SK-N-SH (cell line): ENCODE measurements at regions not wholly inside any gene's neighbourhood (a gene's known extent, or its start where the extent isn't known, plus 50 kb on each side); places are given as distances from the start of the nearest gene placed in this dataset.

Source experiments
- CTCF ChIA-PET: fragments of 300-600, 350-600 bp; formaldehyde crosslinking; extraction: SDS; loops from one replicate; lab custom pipeline; 2021; lab: Yijun Ruan, JAX
- POLR2A ChIA-PET: fragments of 350-600 bp; sonication (Branson Sonifier 250); formaldehyde crosslinking; extraction: SDS; loops from one replicate; lab custom pipeline; 2020; ENCODE audit warnings: antibody characterized with exemption, inconsistent platforms; lab: Yijun Ruan, JAX
- DNase-seq: peaks from one replicate; pipeline ENCODE4 v3.0.0; 2012
- H2AFZ ChIP-seq: fragments of 200-600 bp; sonication (generic); 2 replicates; pipeline ENCODE4 v1.8.1; 2016; ENCODE audit warnings: antibody characterized with exemption, mild to moderate bottlenecking, low read depth
- H3F3A ChIP-seq: fragments of 200-600 bp; sonication (generic); replicated peaks from 2 replicates; pipeline ENCODE3; 2016; ENCODE audit warnings: antibody characterized with exemption, mild to moderate bottlenecking; ENCODE audit not compliant: insufficient read depth
- H3K27ac ChIP-seq, 2 experiments: fragments of 200-500 bp in 1 of 2; fragments of 200-600 bp in 1 of 2; sonication (Bioruptor generic) in 1 of 2; sonication (generic), shearing (Covaris generic) in 1 of 2; 2 replicates each; pipeline versions ENCODE4 v1.5.1 to v1.6.1; 2014 to 2016; ENCODE audit warnings: low read depth in 2 of 2, inconsistent platforms in 1 of 2, low read length in 1 of 2, mild to moderate bottlenecking in 1 of 2, mixed read lengths in 1 of 2
- H3K27me3 ChIP-seq: fragments of 200-600 bp; sonication (generic), shearing (Covaris generic); 2 replicates; pipeline ENCODE4 v1.6.1; 2016; ENCODE audit warnings: mixed run types; ENCODE audit not compliant: insufficient read depth
- H3K36me3 ChIP-seq, 2 experiments: fragments of 200-500 bp in 1 of 2; fragments of 200-600 bp in 1 of 2; sonication (Bioruptor generic) in 1 of 2; sonication (generic) in 1 of 2; replicated peaks in 1 of 2; 2 replicates each; pipeline versions ENCODE3 to v1.5.1; 2014 to 2016; ENCODE audit warnings: low read length in 1 of 2, mild to moderate bottlenecking in 1 of 2; ENCODE audit not compliant: insufficient read depth in 2 of 2, control insufficient read depth in 1 of 2
- H3K4me1 ChIP-seq, 2 experiments: fragments of 200-500 bp in 1 of 2; fragments of 200-600 bp in 1 of 2; sonication (Bioruptor generic) in 1 of 2; sonication (generic), shearing (Covaris generic) in 1 of 2; 2 replicates each; pipeline versions ENCODE4 v1.5.1 to v1.6.1; 2014 to 2016; ENCODE audit warnings: low read depth in 1 of 2, low read length in 1 of 2, mixed run types in 1 of 2; ENCODE audit not compliant: insufficient read depth in 2 of 2, control insufficient read depth in 1 of 2
- H3K4me2 ChIP-seq: fragments of 200-600 bp; sonication (generic), shearing (Covaris generic); 2 replicates; pipeline ENCODE4 v1.6.1; 2017; ENCODE audit warnings: mixed run types
- H3K4me3 ChIP-seq, 2 experiments: fragments of 200-500 bp in 1 of 2; fragments of 200-600 bp in 1 of 2; sonication (Bioruptor generic) in 1 of 2; sonication (generic), shearing (Covaris generic) in 1 of 2; 2 replicates each; pipeline versions ENCODE4 v1.5.1 to v1.8.1; 2014 to 2016; ENCODE audit warnings: low read depth in 2 of 2, inconsistent platforms in 1 of 2, low read length in 1 of 2, mild to moderate bottlenecking in 1 of 2, mixed read lengths in 1 of 2, moderate library complexity in 1 of 2
- H3K79me2 ChIP-seq: fragments of 200-600 bp; sonication (generic); 2 replicates; pipeline ENCODE4 v1.8.1; 2017; ENCODE audit warnings: mild to moderate bottlenecking; ENCODE audit not compliant: insufficient read depth
- H3K9ac ChIP-seq: fragments of 200-600 bp; sonication (generic); 2 replicates; pipeline ENCODE4 v1.6.1; 2017; ENCODE audit warnings: mixed run types
- H3K9me2 ChIP-seq: fragments of 200-600 bp; sonication (generic); 2 replicates; pipeline ENCODE4 v1.6.1; 2017; ENCODE audit warnings: mixed run types
- H3K9me3 ChIP-seq: fragments of 200-600 bp; sonication (generic); 2 replicates; pipeline ENCODE4 v1.6.1; 2017; ENCODE audit warnings: mixed run types, mild to moderate bottlenecking, moderate library complexity
- H4K20me1 ChIP-seq: fragments of 200-600 bp; sonication (generic); 2 replicates; pipeline ENCODE4 v1.6.1; 2017; ENCODE audit warnings: mild to moderate bottlenecking, mixed run types; ENCODE audit not compliant: insufficient read depth
- ELF1 ChIP-seq: IDR thresholded peaks from 2 replicates; pipeline ENCODE4 v1.4.0; 2012
- FOSL2 ChIP-seq: IDR thresholded peaks from 2 replicates; pipeline ENCODE4 v1.4.0; 2012; ENCODE audit warnings: low read depth, mild to moderate bottlenecking, moderate library complexity, borderline replicate concordance
- GABPA ChIP-seq: IDR thresholded peaks from 2 replicates; pipeline ENCODE4 v1.4.0; 2012; ENCODE audit warnings: low read depth, mild to moderate bottlenecking
- MEF2A ChIP-seq: IDR thresholded peaks from 2 replicates; pipeline ENCODE4 v1.4.0; 2012; ENCODE audit warnings: low read depth, borderline replicate concordance
- MXI1 ChIP-seq: IDR thresholded peaks from 2 replicates; pipeline ENCODE4 v1.6.1; 2012; ENCODE audit warnings: mild to moderate bottlenecking, low read depth, low read length, improper control_type of control experiment
- POLR2AphosphoS5 ChIP-seq: IDR thresholded peaks from 2 replicates; pipeline ENCODE4 v1.6.1; 2012; ENCODE audit warnings: low read depth, low read length
- RAD21 ChIP-seq: IDR thresholded peaks from 2 replicates; pipeline ENCODE4 v1.6.1; 2012; ENCODE audit warnings: mild to moderate bottlenecking, low read length
- RFX5 ChIP-seq: IDR thresholded peaks from 2 replicates; pipeline ENCODE4 v1.6.1; 2012; ENCODE audit warnings: mild to moderate bottlenecking, improper control_type of control experiment, low read length
- RXRA ChIP-seq: IDR thresholded peaks from 2 replicates; pipeline ENCODE4 v1.4.0; 2012; ENCODE audit warnings: low read depth, mild to moderate bottlenecking, borderline replicate concordance
- TAF1 ChIP-seq: IDR thresholded peaks from 2 replicates; pipeline ENCODE4 v1.6.1; 2012; ENCODE audit warnings: low read depth, mild to moderate bottlenecking, low read length, moderate library complexity, borderline replicate concordance
- TCF12 ChIP-seq: IDR thresholded peaks from 2 replicates; pipeline ENCODE4 v1.4.0; 2012
- TEAD4 ChIP-seq: IDR thresholded peaks from 2 replicates; pipeline ENCODE4 v1.4.0; 2012; ENCODE audit warnings: mild to moderate bottlenecking, borderline replicate concordance; ENCODE audit not compliant: insufficient read depth
- YY1 ChIP-seq: IDR thresholded peaks from 2 replicates; pipeline ENCODE4 v1.4.0; 2012; ENCODE audit warnings: low read depth, mild to moderate bottlenecking
- WGBS: methylation state at CpG from one replicate; pipeline ENCODE4 v1.1.6; 2017; ENCODE audit warnings: low lambda C conversion rate; 5-methylcytosine and 5-hydroxymethylcytosine counted together
- TF ChIP-seq, protein P1 (sequence below): IDR thresholded peaks from 2 replicates; pipeline ENCODE4 v1.4.0; 2012; ENCODE audit warnings: low read depth, borderline replicate concordance
- TF ChIP-seq, protein P2 (sequence below): IDR thresholded peaks from 2 replicates; pipeline ENCODE4 v1.6.1; 2012; ENCODE audit warnings: mild to moderate bottlenecking, low read depth, low read length, moderate library complexity
- TF ChIP-seq, protein P3 (sequence below): fragments of 200-600 bp; sonication (generic); IDR thresholded peaks from 2 replicates; pipeline ENCODE4 v1.6.1; 2017; ENCODE audit warnings: antibody characterized with exemption, mild to moderate bottlenecking, moderate library complexity
- TF ChIP-seq, protein P4 (sequence below): IDR thresholded peaks from 2 replicates; pipeline ENCODE4 v1.4.0; 2012; ENCODE audit warnings: low read depth, borderline replicate concordance

DNA sequence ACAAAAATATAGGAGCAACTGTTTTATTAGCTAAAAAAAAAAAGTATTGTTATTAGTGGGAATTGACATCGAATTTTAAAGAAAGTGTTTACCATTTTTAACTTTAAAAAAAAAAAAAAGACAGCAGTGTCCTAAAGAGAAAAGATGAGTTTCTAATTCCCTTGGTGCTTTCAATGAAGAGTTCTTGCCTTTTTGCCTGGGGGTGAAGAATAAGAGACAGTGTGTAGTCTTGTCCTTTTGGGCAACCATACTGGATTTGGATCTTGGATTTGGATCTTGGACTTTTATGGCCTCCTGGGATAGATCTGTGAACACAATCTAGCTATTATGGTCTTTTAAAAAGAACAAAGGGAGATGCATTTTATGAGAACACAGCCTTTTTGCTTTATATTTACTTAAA, 60.2 kb upstream of the GLS start:
- H3K9me2 ChIP-seq = no peaks in the 10 kb centered on the region
- H3K36me3 ChIP-seq = no peaks in the 10 kb centered on the region
- peak overlapping the region; percentile 83 to 93 for H3K27ac ChIP-seq
- no peaks in the 10 kb centered on the region for H3K79me2 ChIP-seq
- H3K9ac ChIP-seq = no peak overlapping the region
- H3F3A ChIP-seq = peaks cover 26% of the 10 kb centered on the region
- peaks cover 8 to 17% of the 10 kb centered on the region in 2 experiments for H3K4me1 ChIP-seq
- peak overlapping the region; percentile 27; the same call in 1 of the 2 replicates for H2AFZ ChIP-seq
- CTCF ChIA-PET = interaction anchor here (0.9 to 2.3 kb wide), 4 partner anchors 12 to 31 kb away, joined by 3 to 9 read pairs (median 4); no protein-coding TSS in a partner anchor
- POLR2A ChIA-PET = interaction anchor here (0.9 kb wide), 1 partner anchor 15 kb away, joined by 3 read pairs; no protein-coding TSS in a partner anchor
- 0 out of 2 replicates have a peak, but pooled peaks cover 6% of the 10 kb centered on the region for H3K9me3 ChIP-seq
- no peaks in the 10 kb centered on the region for H4K20me1 ChIP-seq
- no peaks in the 10 kb centered on the region for H3K27me3 ChIP-seq
- no peak for TF ChIP-seq TCF12
- TF ChIP-seq RAD21 = no peak
- TF ChIP-seq ELF1 = no peak
- TF ChIP-seq TEAD4 = no peak
- TF ChIP-seq TAF1 = no peak
- TF ChIP-seq YY1 = no peak
- no peak for TF ChIP-seq FOSL2
- no peak for TF ChIP-seq RXRA
- TF ChIP-seq, protein P1, sequence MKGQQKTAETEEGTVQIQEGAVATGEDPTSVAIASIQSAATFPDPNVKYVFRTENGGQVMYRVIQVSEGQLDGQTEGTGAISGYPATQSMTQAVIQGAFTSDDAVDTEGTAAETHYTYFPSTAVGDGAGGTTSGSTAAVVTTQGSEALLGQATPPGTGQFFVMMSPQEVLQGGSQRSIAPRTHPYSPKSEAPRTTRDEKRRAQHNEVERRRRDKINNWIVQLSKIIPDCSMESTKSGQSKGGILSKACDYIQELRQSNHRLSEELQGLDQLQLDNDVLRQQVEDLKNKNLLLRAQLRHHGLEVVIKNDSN = no peak
- TF ChIP-seq, protein P2, sequence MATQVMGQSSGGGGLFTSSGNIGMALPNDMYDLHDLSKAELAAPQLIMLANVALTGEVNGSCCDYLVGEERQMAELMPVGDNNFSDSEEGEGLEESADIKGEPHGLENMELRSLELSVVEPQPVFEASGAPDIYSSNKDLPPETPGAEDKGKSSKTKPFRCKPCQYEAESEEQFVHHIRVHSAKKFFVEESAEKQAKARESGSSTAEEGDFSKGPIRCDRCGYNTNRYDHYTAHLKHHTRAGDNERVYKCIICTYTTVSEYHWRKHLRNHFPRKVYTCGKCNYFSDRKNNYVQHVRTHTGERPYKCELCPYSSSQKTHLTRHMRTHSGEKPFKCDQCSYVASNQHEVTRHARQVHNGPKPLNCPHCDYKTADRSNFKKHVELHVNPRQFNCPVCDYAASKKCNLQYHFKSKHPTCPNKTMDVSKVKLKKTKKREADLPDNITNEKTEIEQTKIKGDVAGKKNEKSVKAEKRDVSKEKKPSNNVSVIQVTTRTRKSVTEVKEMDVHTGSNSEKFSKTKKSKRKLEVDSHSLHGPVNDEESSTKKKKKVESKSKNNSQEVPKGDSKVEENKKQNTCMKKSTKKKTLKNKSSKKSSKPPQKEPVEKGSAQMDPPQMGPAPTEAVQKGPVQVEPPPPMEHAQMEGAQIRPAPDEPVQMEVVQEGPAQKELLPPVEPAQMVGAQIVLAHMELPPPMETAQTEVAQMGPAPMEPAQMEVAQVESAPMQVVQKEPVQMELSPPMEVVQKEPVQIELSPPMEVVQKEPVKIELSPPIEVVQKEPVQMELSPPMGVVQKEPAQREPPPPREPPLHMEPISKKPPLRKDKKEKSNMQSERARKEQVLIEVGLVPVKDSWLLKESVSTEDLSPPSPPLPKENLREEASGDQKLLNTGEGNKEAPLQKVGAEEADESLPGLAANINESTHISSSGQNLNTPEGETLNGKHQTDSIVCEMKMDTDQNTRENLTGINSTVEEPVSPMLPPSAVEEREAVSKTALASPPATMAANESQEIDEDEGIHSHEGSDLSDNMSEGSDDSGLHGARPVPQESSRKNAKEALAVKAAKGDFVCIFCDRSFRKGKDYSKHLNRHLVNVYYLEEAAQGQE = no peak
- no peak for TF ChIP-seq GABPA
- no peak for TF ChIP-seq MXI1
- TF ChIP-seq RFX5 = no peak
- no peak for TF ChIP-seq MEF2A
- TF ChIP-seq, protein P3, sequence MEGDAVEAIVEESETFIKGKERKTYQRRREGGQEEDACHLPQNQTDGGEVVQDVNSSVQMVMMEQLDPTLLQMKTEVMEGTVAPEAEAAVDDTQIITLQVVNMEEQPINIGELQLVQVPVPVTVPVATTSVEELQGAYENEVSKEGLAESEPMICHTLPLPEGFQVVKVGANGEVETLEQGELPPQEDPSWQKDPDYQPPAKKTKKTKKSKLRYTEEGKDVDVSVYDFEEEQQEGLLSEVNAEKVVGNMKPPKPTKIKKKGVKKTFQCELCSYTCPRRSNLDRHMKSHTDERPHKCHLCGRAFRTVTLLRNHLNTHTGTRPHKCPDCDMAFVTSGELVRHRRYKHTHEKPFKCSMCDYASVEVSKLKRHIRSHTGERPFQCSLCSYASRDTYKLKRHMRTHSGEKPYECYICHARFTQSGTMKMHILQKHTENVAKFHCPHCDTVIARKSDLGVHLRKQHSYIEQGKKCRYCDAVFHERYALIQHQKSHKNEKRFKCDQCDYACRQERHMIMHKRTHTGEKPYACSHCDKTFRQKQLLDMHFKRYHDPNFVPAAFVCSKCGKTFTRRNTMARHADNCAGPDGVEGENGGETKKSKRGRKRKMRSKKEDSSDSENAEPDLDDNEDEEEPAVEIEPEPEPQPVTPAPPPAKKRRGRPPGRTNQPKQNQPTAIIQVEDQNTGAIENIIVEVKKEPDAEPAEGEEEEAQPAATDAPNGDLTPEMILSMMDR = no peak
- TF ChIP-seq POLR2AphosphoS5 = no peak
- TF ChIP-seq, protein P4, sequence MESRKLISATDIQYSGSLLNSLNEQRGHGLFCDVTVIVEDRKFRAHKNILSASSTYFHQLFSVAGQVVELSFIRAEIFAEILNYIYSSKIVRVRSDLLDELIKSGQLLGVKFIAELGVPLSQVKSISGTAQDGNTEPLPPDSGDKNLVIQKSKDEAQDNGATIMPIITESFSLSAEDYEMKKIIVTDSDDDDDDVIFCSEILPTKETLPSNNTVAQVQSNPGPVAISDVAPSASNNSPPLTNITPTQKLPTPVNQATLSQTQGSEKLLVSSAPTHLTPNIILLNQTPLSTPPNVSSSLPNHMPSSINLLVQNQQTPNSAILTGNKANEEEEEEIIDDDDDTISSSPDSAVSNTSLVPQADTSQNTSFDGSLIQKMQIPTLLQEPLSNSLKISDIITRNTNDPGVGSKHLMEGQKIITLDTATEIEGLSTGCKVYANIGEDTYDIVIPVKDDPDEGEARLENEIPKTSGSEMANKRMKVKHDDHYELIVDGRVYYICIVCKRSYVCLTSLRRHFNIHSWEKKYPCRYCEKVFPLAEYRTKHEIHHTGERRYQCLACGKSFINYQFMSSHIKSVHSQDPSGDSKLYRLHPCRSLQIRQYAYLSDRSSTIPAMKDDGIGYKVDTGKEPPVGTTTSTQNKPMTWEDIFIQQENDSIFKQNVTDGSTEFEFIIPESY = no peak
- DNase-seq = no peak
- peak overlapping the region; percentile 42; the same call in 1 of the 2 replicates for H3K4me2 ChIP-seq
- WGBS = 8% methylated on average over 1 of the region's 1 CpG
- no peak overlapping the region; a peak in 1 of 4 replicates for H3K4me3 ChIP-seq
